Tibial nerve (tissue), 4 donors: ENCODE measurements at regions not wholly inside any gene's neighbourhood (a gene's known extent, or its start where the extent isn't known, plus 50 kb on each side); places are given as distances from the start of the nearest gene placed in this dataset.

Source experiments
- DNase-seq, 2 donors: peaks; one replicate each; pipeline ENCODE4 v3.0.0-alpha.2; 2019; ENCODE audit warnings: low spot score in 2 of 2
- H3K27ac ChIP-seq, 4 donors: fragments of 200-600 bp; sonication (generic) in 3 of 4; one replicate each; pipeline ENCODE4 v1.5.1; 2017 to 2019; ENCODE audit warnings: mild to moderate bottlenecking in 1 of 4
- H3K27me3 ChIP-seq, 2 donors: fragments of 200-600 bp; sonication (generic) in 1 of 2; one replicate each; pipeline versions ENCODE4 v1.5.1 to v1.6.0; 2017 to 2019
- H3K36me3 ChIP-seq, 3 donors: fragments of 200-600 bp; sonication (generic); one replicate each; pipeline ENCODE4 v1.5.1; 2018 to 2019
- H3K4me1 ChIP-seq, 4 donors: fragments of 200-600 bp; sonication (generic) in 3 of 4; one replicate each; pipeline ENCODE4 v1.5.1; 2017 to 2019
- H3K4me3 ChIP-seq, 4 donors: fragments of 200-600 bp; sonication (generic) in 3 of 4; one replicate each; pipeline ENCODE4 v1.5.1; 2017 to 2019; ENCODE audit warnings: mild to moderate bottlenecking in 1 of 4, moderate library complexity in 1 of 4
- H3K9me3 ChIP-seq, 4 donors: fragments of 200-600 bp; sonication (generic) in 3 of 4; one replicate each; pipeline ENCODE4 v1.5.1; 2017 to 2019
- CTCF ChIP-seq, 5 experiments: fragments of 200-600 bp in 3 of 5; fragments of 450-650 bp in 2 of 5; sonication (generic) in 3 of 5; IDR thresholded peaks; one replicate each; pipeline ENCODE4 v1.5.1; 2016 to 2019; ENCODE audit warnings: antibody characterized with exemption in 5 of 5, mild to moderate bottlenecking in 3 of 5, moderate library complexity in 2 of 5
- EP300 ChIP-seq, 2 donors: sonication (generic); formaldehyde crosslinking; IDR thresholded peaks; one replicate each; pipeline ENCODE4 v1.6.1; 2017; ENCODE audit warnings: antibody characterized with exemption in 2 of 2, mild to moderate bottlenecking in 1 of 2
- POLR2A ChIP-seq, 2 donors: fragments of 450-650 bp; IDR thresholded peaks; one replicate each; pipeline ENCODE4 v1.6.1; 2017; ENCODE audit warnings: antibody characterized with exemption in 2 of 2, mild to moderate bottlenecking in 2 of 2, moderate library complexity in 2 of 2
- WGBS, 2 donors: methylation state at CpG; one replicate each; pipeline ENCODE4 v1.1.5; 2018; 5-methylcytosine and 5-hydroxymethylcytosine counted together

- no peaks in the 10 kb centered on the region for H3K36me3 ChIP-seq
- no peak overlapping the region for H3K4me3 ChIP-seq
- WGBS, 2 donors, result 95 to 97% methylated on average over 2 of the region's 2 CpGs
- H3K9me3 ChIP-seq, result no peaks in the 10 kb centered on the region
- H3K27me3 ChIP-seq, result no peaks in the 10 kb centered on the region
- DNase-seq, result no peak
- TF ChIP-seq EP300 (IDR thresholded peaks at IDR 0.05), result no peak
- TF ChIP-seq POLR2A (IDR thresholded peaks at IDR 0.05), result no peak
- no peak for TF ChIP-seq CTCF (IDR thresholded peaks at IDR 0.05)
- H3K4me1 ChIP-seq, result no peaks in the 10 kb centered on the region
- H3K27ac ChIP-seq, result no peak overlapping the region
Measured at GRCh38 chr5:116813356-116813755, 238.7 kb upstream of the SEMA6A start.

DNA sequence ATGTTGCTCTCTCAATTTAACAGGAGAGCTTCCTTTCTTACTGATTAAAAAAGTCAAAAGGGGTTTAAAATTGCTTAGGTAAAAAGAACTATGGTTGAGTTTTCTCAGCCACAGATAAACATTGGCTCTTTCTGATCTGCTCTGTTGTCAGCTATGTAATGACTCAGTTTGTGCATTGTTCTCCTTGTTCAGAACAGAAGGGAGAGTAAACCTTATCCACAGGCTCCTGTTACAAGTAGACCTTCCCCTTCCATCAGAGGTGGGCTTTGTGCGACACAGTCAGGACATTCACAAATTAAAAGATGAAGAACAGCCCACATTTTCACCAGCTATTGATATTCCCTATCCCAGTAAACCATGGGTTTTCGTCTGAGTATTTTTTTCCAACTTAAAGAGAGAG is 236.3 kb upstream of the SEMA6A start:
- H3K36me3 ChIP-seq, result no peaks in the 10 kb centered on the region
- 76 to 85% methylated on average over 2 of the region's 2 CpGs for WGBS, 2 donors
- H3K4me3 ChIP-seq, result no peak overlapping the region
- no peaks in the 10 kb centered on the region for H3K4me1 ChIP-seq
- no peak for TF ChIP-seq CTCF (IDR thresholded peaks at IDR 0.05)
- TF ChIP-seq EP300 (IDR thresholded peaks at IDR 0.05), result no peak
- no peak for TF ChIP-seq POLR2A (IDR thresholded peaks at IDR 0.05)
- no peaks in the 10 kb centered on the region for H3K27me3 ChIP-seq
- no peak overlapping the region for H3K27ac ChIP-seq
- DNase-seq, result no peak
- no peaks in the 10 kb centered on the region for H3K9me3 ChIP-seq

GRCh38 chr5:116806836-116807235 is 232.2 kb upstream of the SEMA6A start:
- Histone ChIP-seq H3K27ac (no peak overlapping the region), H3K27me3 (no peaks in the 10 kb centered on the region), H3K4me1 (no peaks in the 10 kb centered on the region), H3K36me3 (no peaks in the 10 kb centered on the region), H3K9me3 (no peaks in the 10 kb centered on the region), H3K4me3 (no peak overlapping the region)
- TF ChIP-seq CTCF (IDR thresholded peaks at IDR 0.05), result no peak
- WGBS, 2 donors, result 35 to 38% methylated on average over 3 of the region's 3 CpGs
- no peak for DNase-seq

DNA sequence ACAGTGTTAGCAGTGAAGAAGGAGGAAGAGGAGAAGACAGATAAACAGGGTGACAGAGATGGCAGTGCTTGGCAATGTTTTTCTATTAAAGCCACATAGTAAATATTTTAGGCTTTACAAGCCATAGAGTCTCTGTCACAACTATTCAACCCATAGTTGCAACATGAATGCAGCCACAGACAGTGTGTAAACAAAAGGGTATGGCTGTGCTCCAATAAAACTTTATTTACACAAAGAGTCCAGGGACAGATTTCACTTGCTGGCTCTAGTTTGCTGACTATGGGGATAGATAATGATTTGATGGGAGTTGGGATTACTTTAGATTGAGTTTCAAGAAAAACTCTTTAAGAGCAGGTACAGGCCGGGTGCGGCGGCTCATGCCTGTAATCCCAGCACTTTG is 224.8 kb upstream of the SEMA6A start:
- Histone ChIP-seq H3K4me1 (no peaks in the 10 kb centered on the region), H3K9me3 (no peaks in the 10 kb centered on the region), H3K4me3 (no peak overlapping the region), H3K27me3 (no peaks in the 10 kb centered on the region), H3K36me3 (no peaks in the 10 kb centered on the region), H3K27ac (no peak overlapping the region)
- no peak for TF ChIP-seq EP300 (IDR thresholded peaks at IDR 0.05)
- 87 to 98% methylated on average over 3 of the region's 3 CpGs for WGBS, 2 donors
- no peak for DNase-seq

GRCh38 chr5:116795189-116795588 is 220.6 kb upstream of the SEMA6A start:
- 72 to 78% methylated on average over 2 of the region's 2 CpGs for WGBS, 2 donors
- Histone ChIP-seq H3K27ac (no peak overlapping the region), H3K4me1 (no peaks in the 10 kb centered on the region), H3K36me3 (no peaks in the 10 kb centered on the region), H3K27me3 (no peaks in the 10 kb centered on the region), H3K4me3 (no peak overlapping the region), H3K9me3 (peaks cover 0 to 3% (median 0%) of the 10 kb centered on the region in 4 donors)
- DNase-seq, result no peak
- TF ChIP-seq CTCF (IDR thresholded peaks at IDR 0.05) (no peak), POLR2A (IDR thresholded peaks at IDR 0.05) (no peak), EP300 (IDR thresholded peaks at IDR 0.05) (no peak)

GRCh38 chr5:116789522-116789921 is 214.9 kb upstream of the SEMA6A start:
- no peak overlapping the region for H3K27ac ChIP-seq
- no peaks in the 10 kb centered on the region for H3K27me3 ChIP-seq
- H3K9me3 ChIP-seq, result peaks cover 0 to 10% (median 0%) of the 10 kb centered on the region in 4 donors
- no peak for TF ChIP-seq EP300 (IDR thresholded peaks at IDR 0.05)
- no peak for TF ChIP-seq POLR2A (IDR thresholded peaks at IDR 0.05)
- TF ChIP-seq CTCF (IDR thresholded peaks at IDR 0.05), result no peak
- 88 to 91% methylated on average over 1 of the region's 1 CpG for WGBS, 2 donors
- DNase-seq, result no peak
- no peaks in the 10 kb centered on the region for H3K36me3 ChIP-seq
- H3K4me3 ChIP-seq, result no peak overlapping the region
- no peaks in the 10 kb centered on the region for H3K4me1 ChIP-seq
